ENCODE measurements at regions not wholly inside any gene's neighbourhood (a gene's known extent, or its start where the extent isn't known, plus 50 kb on each side); places are given as distances from the start of the nearest gene placed in this dataset.

GRCh38 chr4:108567831-108568230 is 52.5 kb upstream of the RPL34 start:
- no peak for DNase-seq (ENCODE audit: low spot score)

- no peak for DNase-seq (ENCODE audit: low spot score)
These were observed 59.3 kb upstream of the RPL34 start for GRCh38 chr4:108561116-108561515.

GRCh38 chr4:108560616-108561015 is 59.8 kb upstream of the RPL34 start:
- DNase-seq (ENCODE audit: low spot score) = no peak

- DNase-seq (ENCODE audit: low spot score) = no peak
These were observed 60.5 kb upstream of the RPL34 start for GRCh38 chr4:108559911-108560310.

GRCh38 chr4:108559068-108559793 is 61.1 kb upstream of the RPL34 start:
- DNase-seq (ENCODE audit: low spot score) = no peak

GRCh38 chr4:108556588-108557200 is 63.7 kb upstream of the RPL34 start:
- peak; percentile 62 for DNase-seq (ENCODE audit: low spot score)

- DNase-seq (ENCODE audit: low spot score) = no peak
These were observed 64.2 kb upstream of the RPL34 start for GRCh38 chr4:108556166-108556565.

GRCh38 chr4:108555701-108556100 is 64.7 kb upstream of the RPL34 start:
- DNase-seq (ENCODE audit: low spot score) = no peak

- DNase-seq (ENCODE audit: low spot score) = no peak
These were observed 72.7 kb upstream of the RPL34 start for GRCh38 chr4:108547682-108548081.

- no peak for DNase-seq (ENCODE audit: low spot score)
These were observed 73.6 kb upstream of the RPL34 start for GRCh38 chr4:108546728-108547127.

- no peak for DNase-seq (ENCODE audit: low spot score)
These were observed 75.9 kb upstream of the RPL34 start for GRCh38 chr4:108544481-108544880.

GRCh38 chr4:108543359-108543968 is 76.9 kb upstream of the RPL34 start:
- peak; percentile 10 for DNase-seq (ENCODE audit: low spot score)

- no peak for DNase-seq (ENCODE audit: low spot score)
These were observed 79.8 kb upstream of the RPL34 start for GRCh38 chr4:108540536-108540935.

- DNase-seq (ENCODE audit: low spot score) = no peak
These were observed 83.8 kb upstream of the RPL34 start for GRCh38 chr4:108536577-108536976.

- no peak for DNase-seq (ENCODE audit: low spot score)
These were observed 84.6 kb upstream of the RPL34 start for GRCh38 chr4:108535757-108536156.

- no peak for DNase-seq (ENCODE audit: low spot score)
These were observed 86.5 kb upstream of the RPL34 start for GRCh38 chr4:108533876-108534275.

GRCh38 chr4:108533245-108533844 is 87.0 kb upstream of the RPL34 start:
- DNase-seq (ENCODE audit: low spot score) = no peak

- no peak for DNase-seq (ENCODE audit: low spot score)
These were observed 87.6 kb upstream of the RPL34 start for GRCh38 chr4:108532738-108533137.

- no peak for DNase-seq (ENCODE audit: low spot score)
These were observed 88.2 kb upstream of the RPL34 start for GRCh38 chr4:108532187-108532586.

- DNase-seq (ENCODE audit: low spot score) = no peak
These were observed 88.9 kb upstream of the RPL34 start for GRCh38 chr4:108531461-108531860.

GRCh38 chr4:108529984-108530905 is 90.1 kb upstream of the RPL34 start:
- DNase-seq (ENCODE audit: low spot score) = no peak

- no peak for DNase-seq (ENCODE audit: low spot score)
These were observed 91.3 kb upstream of the RPL34 start for GRCh38 chr4:108529102-108529501.

All from NAMALWA (cell line).